HCT116 (cell line): ENCODE measurements at regions not wholly inside any gene's neighbourhood (a gene's known extent, or its start where the extent isn't known, plus 50 kb on each side); places are given as distances from the start of the nearest gene placed in this dataset.

Experiments used
- ATAC-seq: fragments of 200-7000 bp; cut with Tn5 transposase; 2 replicates; pipeline ENCODE4 v1.9.1; 2020; ENCODE audit warnings: mild to moderate bottlenecking, moderate library complexity
- BruUV-seq: library from RNA; stranded (reverse); fragments of 400-500 nt; replicated peaks from 2 replicates; lab custom pipeline; 2021; lab: Mats Ljungman, UMichigan
- CTCF ChIA-PET: fragments of 300-600 bp; sonication (Branson Sonifier 250); formaldehyde crosslinking; loops from one replicate; lab custom pipeline; 2021; ENCODE audit warnings: antibody characterized with exemption; lab: Charles Lee
- POLR2A ChIA-PET: fragments of 300-600, 350-600 bp; sonication (Branson Sonifier 250); formaldehyde crosslinking; loops from one replicate; lab custom pipeline; 2021; ENCODE audit warnings: antibody characterized with exemption; lab: Charles Lee
- RAD21 ChIA-PET, 2 experiments: fragments of 300-600 bp; sonication (Branson Sonifier 250); formaldehyde crosslinking; loops; one replicate each; lab custom pipeline; 2023; ENCODE audit warnings: low total read pairs in 2 of 2; ENCODE audit not compliant: uncharacterized antibody in 2 of 2, unreplicated experiment in 2 of 2, low non-redundant PET in 1 of 2; lab: Charles Lee
- DNase-seq: peaks from one replicate; pipeline ENCODE4 v3.0.0-alpha.2; 2010; ENCODE audit warnings: low read depth, low spot score
- H2AFZ ChIP-seq: fragments of 200-600 bp; shearing (Covaris generic), sonication (generic); 2 replicates; pipeline ENCODE4 v1.6.1; 2017; ENCODE audit warnings: low read depth, mixed run types, mixed read lengths, antibody characterized with exemption, low read length; ENCODE audit not compliant: poor library complexity, severe bottlenecking
- H3K27ac ChIP-seq: 2 replicates; pipeline ENCODE4 v1.5.1; 2012; ENCODE audit warnings: low read depth, low read length
- H3K27me3 ChIP-seq: fragments of 200-600 bp; sonication (generic); 2 replicates; pipeline ENCODE4 v1.6.1; 2016; ENCODE audit warnings: mixed run types, low read length, mixed read lengths; ENCODE audit not compliant: insufficient read depth
- H3K36me3 ChIP-seq, 2 experiments: fragments of 200-500 bp in 1 of 2; fragments of 200-600 bp in 1 of 2; sonication (Bioruptor generic) in 1 of 2; sonication (generic) in 1 of 2; 2 replicates each; pipeline versions ENCODE4 v1.5.1 to v1.6.1; 2014 to 2016; ENCODE audit warnings: low read length in 2 of 2, inconsistent platforms in 1 of 2, mixed read lengths in 1 of 2, mixed run types in 1 of 2; ENCODE audit not compliant: insufficient read depth in 2 of 2, control insufficient read depth in 1 of 2
- H3K4me1 ChIP-seq, 2 experiments: fragments of 200-600 bp in 1 of 2; sonication (generic) in 1 of 2; 2 replicates each; pipeline versions ENCODE4 v1.5.1 to v1.6.1; 2012 to 2017; ENCODE audit warnings: low read length in 2 of 2, inconsistent platforms in 1 of 2, mild to moderate bottlenecking in 1 of 2, mixed read lengths in 1 of 2, mixed run types in 1 of 2, moderate library complexity in 1 of 2; ENCODE audit not compliant: insufficient read depth in 2 of 2, control insufficient read depth in 1 of 2
- H3K4me2 ChIP-seq: fragments of 200-600 bp; sonication (generic); 2 replicates; pipeline ENCODE4 v1.6.1; 2017; ENCODE audit warnings: mixed run types, low read length, mixed read lengths
- H3K4me3 ChIP-seq, 2 experiments: fragments of 200-600 bp in 1 of 2; sonication (generic) in 1 of 2; replicated peaks in 1 of 2; 2 replicates each; pipeline ENCODE4 v1.5.1; 2011 to 2016; ENCODE audit warnings: low read length in 2 of 2, control low read depth in 1 of 2, low read depth in 1 of 2, mild to moderate bottlenecking in 1 of 2, mixed read lengths in 1 of 2, mixed run types in 1 of 2
- H3K79me2 ChIP-seq: fragments of 200-600 bp; sonication (generic); 2 replicates; pipeline ENCODE4 v1.6.1; 2017; ENCODE audit warnings: mild to moderate bottlenecking, mixed run types, low read length, moderate library complexity, mixed read lengths; ENCODE audit not compliant: insufficient read depth
- H3K9ac ChIP-seq: fragments of 200-600 bp; sonication (generic); 2 replicates; pipeline ENCODE4 v1.6.1; 2016; ENCODE audit warnings: low read length, mixed read lengths
- H3K9me2 ChIP-seq: fragments of 200-600 bp; sonication (generic), shearing (Covaris generic); 2 replicates; pipeline ENCODE4 v1.6.1; 2017; ENCODE audit warnings: mixed run types, mild to moderate bottlenecking, moderate library complexity; ENCODE audit not compliant: insufficient read depth
- H3K9me3 ChIP-seq, 2 experiments: fragments of 200-500 bp in 1 of 2; fragments of 200-600 bp in 1 of 2; sonication (Bioruptor generic) in 1 of 2; sonication (generic) in 1 of 2; 2 replicates each; pipeline ENCODE4 v1.6.1; 2014 to 2017; ENCODE audit warnings: low read length in 2 of 2, mixed read lengths in 2 of 2, inconsistent platforms in 1 of 2, low read depth in 1 of 2, mild to moderate bottlenecking in 1 of 2, mixed run types in 1 of 2, moderate library complexity in 1 of 2; ENCODE audit not compliant: control insufficient read depth in 1 of 2, insufficient read depth in 1 of 2
- H4K20me1 ChIP-seq: fragments of 200-600 bp; sonication (generic), shearing (Covaris generic); 2 replicates; pipeline ENCODE4 v1.6.1; 2017; ENCODE audit warnings: mixed run types, mild to moderate bottlenecking, moderate library complexity; ENCODE audit not compliant: insufficient read depth
- CEBPB ChIP-seq: IDR thresholded peaks from 2 replicates; pipeline ENCODE4 v1.6.1; 2012; ENCODE audit warnings: low read depth
- ELF1 ChIP-seq: IDR thresholded peaks from 2 replicates; pipeline ENCODE4 v1.6.1; 2012; ENCODE audit warnings: low read depth, borderline replicate concordance
- EZH2 ChIP-seq: fragments of 200-600 bp; sonication (generic); IDR thresholded peaks from 2 replicates; pipeline ENCODE4 v1.6.1; 2017; ENCODE audit warnings: antibody characterized with exemption, mixed run types
- EZH2phosphoT487 ChIP-seq: fragments of 200-600 bp; IDR thresholded peaks from 2 replicates; pipeline ENCODE4 v1.6.1; 2018; ENCODE audit warnings: antibody characterized with exemption, borderline replicate concordance
- FOSL1 ChIP-seq: IDR thresholded peaks from 2 replicates; pipeline ENCODE4 v1.6.1; 2012; ENCODE audit warnings: low read depth
- JUND ChIP-seq: IDR thresholded peaks from 2 replicates; pipeline ENCODE4 v1.6.1; 2012
- intact Hi-C: fragments of 100-400 bp; cut with micrococcal nuclease; formaldehyde crosslinking; loops from 2 replicates; pipeline ENCODE4 v1.10.0; 2022
- TF ChIP-seq, protein P1 (sequence below), 3 experiments: fragments of 200-600 bp in 1 of 3; sonication (generic) in 1 of 3; IDR thresholded peaks in 2 of 3; conservative IDR thresholded peaks in 1 of 3; 2 replicates each; pipeline ENCODE4 v1.5.1; 2012 to 2017; ENCODE audit warnings: low read depth in 2 of 3, low read length in 2 of 3, antibody characterized with exemption in 1 of 3, borderline replicate concordance in 1 of 3, control low read depth in 1 of 3, mild to moderate bottlenecking in 1 of 3, mixed read lengths in 1 of 3, mixed run types in 1 of 3, moderate library complexity in 1 of 3; ENCODE audit not compliant: insufficient read depth in 1 of 3
- TF ChIP-seq, protein P2 (sequence below): IDR thresholded peaks from 2 replicates; pipeline ENCODE4 v1.6.1; 2011; ENCODE audit warnings: mild to moderate bottlenecking, low read length, moderate library complexity; ENCODE audit not compliant: insufficient replicate concordance; ENCODE audit errors: extremely low read depth

DNA sequence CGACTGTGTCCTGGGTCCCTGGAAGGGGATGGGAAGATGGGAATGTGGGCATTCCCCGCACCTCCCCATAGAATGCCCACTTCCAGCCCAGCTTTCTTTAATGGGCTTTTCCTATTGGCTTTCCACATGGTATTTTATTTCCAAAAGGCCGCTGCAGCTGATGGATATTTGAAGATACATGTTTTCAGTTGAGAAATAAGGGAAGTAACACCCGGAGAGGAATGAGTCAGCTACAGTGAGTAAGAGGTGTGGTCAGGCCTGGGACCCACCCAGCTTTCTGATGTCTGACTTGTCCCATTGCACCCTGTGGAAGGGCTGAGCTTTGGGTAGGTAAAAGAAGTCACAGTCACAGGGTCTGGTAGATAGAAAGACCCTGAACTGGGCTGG is 476.9 kb downstream of the MIAT start:
- Histone ChIP-seq H3K9me3 (peaks cover 0 to 7% of the 10 kb centered on the region in 2 experiments; a peak in 1 of 4 replicates), H3K9me2 (no peaks in the 10 kb centered on the region), H3K9ac (0 out of 2 replicates have a peak overlapping the region, but pooled peaks have one; percentile 7), H3K4me1 (peaks cover 12 to 34% of the 10 kb centered on the region in 2 experiments), H3K4me3 (peak overlapping the region in 1 of 2 experiments; percentile 7; a peak in 2 of 4 replicates), H3K36me3 (no peaks in the 10 kb centered on the region), H3K27me3 (no peaks in the 10 kb centered on the region), H3K79me2 (no peaks in the 10 kb centered on the region), H3K4me2 (peak overlapping the region; percentile 66), H3K27ac (no peak overlapping the region), H4K20me1 (no peaks in the 10 kb centered on the region), H2AFZ (peak overlapping the region; percentile 74)
- ATAC-seq: peak; percentile 88
- CTCF ChIA-PET: interaction anchor here (1.3 kb wide), 1 partner anchor 17 kb away, joined by 3 read pairs; no protein-coding TSS in a partner anchor
- RAD21 ChIA-PET: no interaction called here
- no TSS peak for BruUV-seq
- intact Hi-C loops: no loop called here
- POLR2A ChIA-PET: interaction anchor here (1.1 kb wide), 1 partner anchor 26 kb away, joined by 3 read pairs; no protein-coding TSS in a partner anchor
- DNase-seq: no peak
- TF ChIP-seq CEBPB: peak; percentile 74
- no peak for TF ChIP-seq ELF1
- TF ChIP-seq JUND: peak; percentile 30; the same call in 1 of the 2 replicates
- peak; percentile 51; the same call in 1 of the 2 replicates for TF ChIP-seq FOSL1

DNA sequence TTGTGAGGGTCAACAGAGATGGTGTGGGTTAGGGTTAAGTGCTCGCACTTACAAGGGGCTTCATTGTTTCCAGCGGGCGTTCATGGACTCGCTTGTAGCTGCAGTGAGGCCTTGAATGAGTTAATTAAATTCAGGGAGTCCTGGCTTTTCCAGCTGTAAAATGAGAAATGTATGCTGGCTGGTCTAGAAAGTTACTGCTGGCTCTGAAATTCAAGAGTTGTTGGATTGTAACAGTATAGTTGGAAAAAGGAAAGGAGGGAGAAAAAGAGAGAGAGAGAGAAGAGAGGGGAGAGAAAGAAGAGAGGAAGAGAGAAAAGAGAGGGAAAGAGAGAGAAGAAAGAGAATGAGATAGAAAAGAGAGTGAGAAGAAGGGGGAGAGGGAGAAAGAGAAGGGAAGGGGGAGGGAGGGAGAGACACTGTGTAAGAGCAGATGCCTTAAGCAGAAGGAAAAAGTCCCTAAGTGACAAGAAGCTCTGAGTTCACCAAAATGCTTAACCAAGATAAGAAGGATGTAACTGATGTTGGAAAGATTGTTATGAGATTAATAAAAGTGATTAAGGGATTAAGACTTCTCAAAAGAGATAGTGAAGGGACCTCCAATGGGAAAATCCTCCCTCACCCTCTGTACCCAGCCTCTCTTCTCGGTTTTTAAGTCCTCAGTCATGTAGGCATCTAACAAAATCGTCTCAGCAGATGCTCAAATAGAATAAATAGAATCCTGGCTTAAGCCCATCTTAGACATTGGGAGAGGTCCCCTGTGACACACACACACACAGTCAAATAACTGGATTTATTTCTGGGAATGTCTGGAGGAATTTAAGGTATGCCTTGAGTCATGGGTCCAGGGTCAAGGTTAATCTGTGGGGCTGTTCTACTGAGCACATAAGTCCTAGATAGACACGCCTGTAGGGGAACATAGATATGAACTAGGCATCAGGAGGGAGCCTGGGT is 477.9 kb downstream of the MIAT start:
- H3K9me3 ChIP-seq: peaks cover 0 to 7% of the 10 kb centered on the region in 2 experiments; a peak in 1 of 4 replicates
- H3K9ac ChIP-seq: no peak overlapping the region
- no peak overlapping the region for H3K27ac ChIP-seq
- no peaks in the 10 kb centered on the region for H3K79me2 ChIP-seq
- no peaks in the 10 kb centered on the region for H3K9me2 ChIP-seq
- peaks cover 12 to 38% of the 10 kb centered on the region in 2 experiments for H3K4me1 ChIP-seq
- DNase-seq (no peak), ATAC-seq (peak; percentile 64; the same call in 1 of the 2 replicates)
- intact Hi-C loops: no loop called here
- BruUV-seq: no TSS peak
- H2AFZ ChIP-seq: no peak overlapping the region
- H3K27me3 ChIP-seq: no peaks in the 10 kb centered on the region; the same call in 1 of the 2 replicates
- no peaks in the 10 kb centered on the region for H4K20me1 ChIP-seq
- H3K4me3 ChIP-seq: 0 out of 4 replicates have a peak overlapping the region, but pooled peaks of 1 of the 2 experiments have one; percentile 7
- ChIA-PET RAD21 (no interaction called here), CTCF (no interaction called here), POLR2A (interaction anchor here (0.9 kb wide), 1 partner anchor 1046 kb away, joined by 3 read pairs; no protein-coding TSS in a partner anchor)
- peak overlapping the region; percentile 66 for H3K4me2 ChIP-seq
- no peaks in the 10 kb centered on the region for H3K36me3 ChIP-seq
- TF ChIP-seq EZH2phosphoT487 (no peak), FOSL1 (no peak), EZH2 (no peak)
- TF ChIP-seq, protein P1, sequence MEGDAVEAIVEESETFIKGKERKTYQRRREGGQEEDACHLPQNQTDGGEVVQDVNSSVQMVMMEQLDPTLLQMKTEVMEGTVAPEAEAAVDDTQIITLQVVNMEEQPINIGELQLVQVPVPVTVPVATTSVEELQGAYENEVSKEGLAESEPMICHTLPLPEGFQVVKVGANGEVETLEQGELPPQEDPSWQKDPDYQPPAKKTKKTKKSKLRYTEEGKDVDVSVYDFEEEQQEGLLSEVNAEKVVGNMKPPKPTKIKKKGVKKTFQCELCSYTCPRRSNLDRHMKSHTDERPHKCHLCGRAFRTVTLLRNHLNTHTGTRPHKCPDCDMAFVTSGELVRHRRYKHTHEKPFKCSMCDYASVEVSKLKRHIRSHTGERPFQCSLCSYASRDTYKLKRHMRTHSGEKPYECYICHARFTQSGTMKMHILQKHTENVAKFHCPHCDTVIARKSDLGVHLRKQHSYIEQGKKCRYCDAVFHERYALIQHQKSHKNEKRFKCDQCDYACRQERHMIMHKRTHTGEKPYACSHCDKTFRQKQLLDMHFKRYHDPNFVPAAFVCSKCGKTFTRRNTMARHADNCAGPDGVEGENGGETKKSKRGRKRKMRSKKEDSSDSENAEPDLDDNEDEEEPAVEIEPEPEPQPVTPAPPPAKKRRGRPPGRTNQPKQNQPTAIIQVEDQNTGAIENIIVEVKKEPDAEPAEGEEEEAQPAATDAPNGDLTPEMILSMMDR (IDR thresholded peaks at IDR 0.05 in 2 of 3, conservative IDR thresholded peaks at IDR 0.05 in 1 of 3; ENCODE audit: borderline replicate concordance in 1 of 3, insufficient read depth in 1 of 3, low read depth in 2 of 3, low read length in 2 of 3): no peak
- TF ChIP-seq, protein P2, sequence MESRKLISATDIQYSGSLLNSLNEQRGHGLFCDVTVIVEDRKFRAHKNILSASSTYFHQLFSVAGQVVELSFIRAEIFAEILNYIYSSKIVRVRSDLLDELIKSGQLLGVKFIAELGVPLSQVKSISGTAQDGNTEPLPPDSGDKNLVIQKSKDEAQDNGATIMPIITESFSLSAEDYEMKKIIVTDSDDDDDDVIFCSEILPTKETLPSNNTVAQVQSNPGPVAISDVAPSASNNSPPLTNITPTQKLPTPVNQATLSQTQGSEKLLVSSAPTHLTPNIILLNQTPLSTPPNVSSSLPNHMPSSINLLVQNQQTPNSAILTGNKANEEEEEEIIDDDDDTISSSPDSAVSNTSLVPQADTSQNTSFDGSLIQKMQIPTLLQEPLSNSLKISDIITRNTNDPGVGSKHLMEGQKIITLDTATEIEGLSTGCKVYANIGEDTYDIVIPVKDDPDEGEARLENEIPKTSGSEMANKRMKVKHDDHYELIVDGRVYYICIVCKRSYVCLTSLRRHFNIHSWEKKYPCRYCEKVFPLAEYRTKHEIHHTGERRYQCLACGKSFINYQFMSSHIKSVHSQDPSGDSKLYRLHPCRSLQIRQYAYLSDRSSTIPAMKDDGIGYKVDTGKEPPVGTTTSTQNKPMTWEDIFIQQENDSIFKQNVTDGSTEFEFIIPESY: no peak
